Body of pancreas (tissue), 4 donors: ENCODE measurements at regions not wholly inside any gene's neighbourhood (a gene's known extent, or its start where the extent isn't known, plus 50 kb on each side); places are given as distances from the start of the nearest gene placed in this dataset.

ENCODE experiments used
- CTCF ChIP-seq, 7 experiments: fragments of 450-650 bp in 4 of 7; fragments of 200-600 bp in 3 of 7; sonication (generic) in 3 of 7; IDR thresholded peaks; one replicate each; pipeline ENCODE4 v1.5.1; 2016 to 2019; ENCODE audit warnings: antibody characterized with exemption in 7 of 7
- POLR2A ChIP-seq, 3 donors: fragments of 450-650 bp; IDR thresholded peaks; one replicate each; pipeline ENCODE4 v1.6.1; 2016; ENCODE audit warnings: antibody characterized with exemption in 3 of 3, mild to moderate bottlenecking in 2 of 3

GRCh38 chr3:168360993-168361392 lies 265.3 kb upstream of the GOLIM4 start:
- TF ChIP-seq CTCF (IDR thresholded peaks at IDR 0.05): no peak
- TF ChIP-seq POLR2A (IDR thresholded peaks at IDR 0.05): no peak
